Right renal pelvis (tissue), 4 donors: ENCODE measurements at regions not wholly inside any gene's neighbourhood (a gene's known extent, or its start where the extent isn't known, plus 50 kb on each side); places are given as distances from the start of the nearest gene placed in this dataset.
"Not testable (repeated sequence)": the region's sequence is repeated elsewhere in the genome, so short reads cannot be mapped to it uniquely, and the experiment has no call there.

Source experiments
- DNase-seq, 4 donors: peaks; one replicate each; pipeline ENCODE4 v3.0.0-alpha.2; 2013; ENCODE audit warnings: low read depth in 4 of 4, low spot score in 3 of 4, missing footprints in 1 of 4

- no peak for DNase-seq
Observed at GRCh38 chr7:49099587-49100326, 175.4 kb downstream of the CDC14C start.

- not testable (repeated sequence) for DNase-seq
Observed at GRCh38 chr7:49100908-49101740, 176.8 kb downstream of the CDC14C start.

GRCh38 chr7:49102411-49102810 lies 178.1 kb downstream of the CDC14C start:
- no peak for DNase-seq

- DNase-seq, result no peak
Observed at GRCh38 chr7:49111706-49112105, 187.4 kb downstream of the CDC14C start.

- no peak for DNase-seq
Observed at GRCh38 chr7:49112222-49112621, 187.9 kb downstream of the CDC14C start.

- no peak for DNase-seq
Observed at GRCh38 chr7:49112647-49113046, 188.3 kb downstream of the CDC14C start.

GRCh38 chr7:49119706-49120105 lies 195.4 kb downstream of the CDC14C start:
- no peak for DNase-seq

- no peak for DNase-seq
Observed at GRCh38 chr7:49125246-49125645, 200.9 kb downstream of the CDC14C start.

GRCh38 chr7:49127359-49127913 lies 203.1 kb downstream of the CDC14C start:
- DNase-seq, result no peak

GRCh38 chr7:49137978-49138377 lies 213.6 kb downstream of the CDC14C start:
- DNase-seq, result no peak

- DNase-seq, result no peak
Observed at GRCh38 chr7:49150486-49150885, 226.1 kb downstream of the CDC14C start.

GRCh38 chr7:49151146-49151545 lies 226.8 kb downstream of the CDC14C start:
- DNase-seq, result no peak

GRCh38 chr7:49158321-49158720 lies 234.0 kb downstream of the CDC14C start:
- no peak for DNase-seq

GRCh38 chr7:49159536-49159935 lies 235.2 kb downstream of the CDC14C start:
- DNase-seq, result no peak

GRCh38 chr7:49166441-49166840 lies 242.1 kb downstream of the CDC14C start:
- no peak for DNase-seq

GRCh38 chr7:49172639-49173038 lies 248.3 kb downstream of the CDC14C start:
- DNase-seq, result no peak

GRCh38 chr7:49174396-49174795 lies 250.0 kb downstream of the CDC14C start:
- DNase-seq, result no peak

- DNase-seq, result no peak
Observed at GRCh38 chr7:49187543-49188268, 263.4 kb downstream of the CDC14C start.

GRCh38 chr7:49228426-49229098 lies 304.2 kb downstream of the CDC14C start:
- no peak for DNase-seq

- DNase-seq, result no peak
Observed at GRCh38 chr7:49229246-49229645, 304.9 kb downstream of the CDC14C start.
